AG04449 (cell line): ENCODE measurements at regions not wholly inside any gene's neighbourhood (a gene's known extent, or its start where the extent isn't known, plus 50 kb on each side); places are given as distances from the start of the nearest gene placed in this dataset.

Experiments
- CTCF ChIA-PET: fragments of 350-600 bp; formaldehyde crosslinking; extraction: SDS; loops from one replicate; lab custom pipeline; 2021; ENCODE audit warnings: antibody characterized with exemption; lab: Yijun Ruan, JAX
- POLR2A ChIA-PET: fragments of 400-600, 350-600 bp; formaldehyde crosslinking; extraction: SDS; loops from one replicate; lab custom pipeline; 2020; ENCODE audit warnings: antibody characterized with exemption, inconsistent platforms; lab: Yijun Ruan, JAX
- DNase-seq: peaks from one replicate; pipeline ENCODE4 v3.0.0-alpha.2; 2010; ENCODE audit warnings: low read depth, low spot score
- H3K4me3 ChIP-seq: 2 replicates; pipeline ENCODE4 v1.5.1; 2011; ENCODE audit warnings: low read depth, mild to moderate bottlenecking, control low read depth, low read length
- CTCF ChIP-seq: IDR thresholded peaks from one replicate; pipeline ENCODE4 v1.5.1; 2011; ENCODE audit warnings: mild to moderate bottlenecking, moderate library complexity, low read length, control low read depth, inconsistent platforms; ENCODE audit not compliant: insufficient read depth; ENCODE audit errors: missing control alignments

DNA sequence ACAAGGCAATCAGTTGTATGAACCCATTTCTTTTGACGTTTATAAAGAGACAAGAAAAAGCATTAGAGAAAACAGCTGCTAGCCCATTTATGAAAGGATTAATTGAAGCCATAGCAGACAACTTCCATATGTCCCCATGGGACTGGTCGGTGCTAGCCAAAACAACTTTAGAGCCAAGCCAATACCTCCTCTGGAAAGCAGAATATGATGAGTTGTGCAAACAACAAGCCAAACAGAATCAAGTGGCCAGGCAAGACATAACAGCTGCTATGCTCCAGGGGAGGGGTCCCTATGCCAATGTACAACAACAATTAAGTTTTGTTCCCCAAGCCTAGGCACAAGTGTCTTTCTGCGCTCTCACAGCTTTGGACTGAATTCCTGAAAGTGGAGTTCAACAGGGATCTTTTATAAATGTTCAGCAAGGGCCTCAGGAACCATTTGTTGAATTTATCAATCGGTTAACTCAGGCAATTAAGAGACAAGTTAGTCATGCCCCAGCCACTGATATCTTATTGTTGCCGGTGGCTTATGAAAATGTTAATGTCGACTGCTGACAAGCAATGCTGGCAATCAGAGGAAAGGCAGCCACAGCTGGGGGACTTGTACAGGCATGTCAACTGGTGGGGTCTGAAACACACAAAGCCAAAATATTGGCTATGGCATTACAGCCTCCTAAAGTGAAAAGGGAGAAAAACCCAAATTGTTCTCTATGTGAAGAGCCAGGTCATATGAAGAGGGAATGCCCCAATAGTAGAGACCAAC is 1593.1 kb upstream of the TENM4 start:
- ChIA-PET POLR2A (no interaction called here), CTCF (no interaction called here)
- H3K4me3 ChIP-seq = no peak overlapping the region
- no peak for TF ChIP-seq CTCF
- DNase-seq = no peak

DNA sequence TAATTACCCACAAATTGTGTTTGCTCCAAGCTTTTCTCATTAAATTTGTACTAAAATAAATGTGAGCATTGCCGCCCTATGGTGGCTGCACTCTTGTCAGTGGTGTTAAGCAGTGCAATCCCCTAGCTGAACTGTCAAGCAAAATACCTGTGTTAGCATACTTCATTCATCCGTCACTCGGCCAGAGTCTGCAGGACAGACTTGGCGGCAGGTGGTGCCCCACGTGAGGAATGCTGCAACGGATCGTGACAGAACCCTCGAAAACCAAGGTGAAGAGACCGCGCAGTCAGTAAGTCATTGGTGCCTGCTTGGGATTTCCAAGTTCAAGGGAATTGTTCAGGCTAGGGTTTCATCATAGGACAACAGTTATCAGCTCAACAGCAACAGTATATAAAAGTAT is 1592.1 kb upstream of the TENM4 start:
- H3K4me3 ChIP-seq = no peak overlapping the region
- ChIA-PET POLR2A (no interaction called here), CTCF (no interaction called here)
- no peak for DNase-seq
- no peak for TF ChIP-seq CTCF

DNA sequence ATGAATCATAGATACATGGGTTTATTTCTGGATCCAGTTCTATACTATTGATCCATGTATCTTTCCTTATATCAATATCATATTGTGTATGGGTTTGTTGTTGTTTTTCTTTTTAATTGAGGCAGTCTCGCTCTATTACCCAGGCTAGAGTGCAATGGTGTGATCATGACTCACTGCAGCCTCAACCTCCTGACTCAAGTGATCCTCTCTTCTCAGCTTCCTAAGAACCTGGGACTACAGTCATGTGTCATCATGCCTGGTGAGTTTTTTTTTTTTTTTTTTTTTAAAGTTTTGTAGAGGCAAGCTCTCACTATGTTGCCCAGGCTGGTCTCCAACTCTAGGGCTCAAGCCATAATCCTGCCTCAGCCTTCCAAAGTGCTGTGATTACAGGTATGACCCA is 1589.4 kb upstream of the TENM4 start:
- ChIA-PET POLR2A (no interaction called here), CTCF (no interaction called here)
- TF ChIP-seq CTCF = no peak
- no peak overlapping the region for H3K4me3 ChIP-seq
- no peak for DNase-seq

DNA sequence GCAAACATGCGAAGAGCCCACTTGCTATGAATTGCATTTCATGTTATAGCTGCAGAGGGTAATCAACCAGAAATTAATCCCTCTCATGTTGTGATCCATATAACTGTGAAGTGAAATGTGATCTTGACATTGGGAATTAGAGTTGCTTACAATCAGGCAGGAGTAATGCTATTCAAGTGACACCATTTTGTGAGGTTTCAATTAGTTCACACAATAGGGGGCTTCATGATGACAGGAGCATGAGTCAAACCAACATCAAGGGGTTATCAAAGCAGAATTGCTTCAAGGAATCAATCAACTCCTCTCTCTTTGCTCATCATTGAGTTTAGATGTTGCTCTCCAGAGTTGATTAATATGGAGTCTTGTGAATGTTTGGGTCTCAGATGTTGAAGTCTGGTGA is 1585.2 kb upstream of the TENM4 start:
- TF ChIP-seq CTCF = no peak
- ChIA-PET CTCF (no interaction called here), POLR2A (no interaction called here)

GRCh38 chr11:81022057-81022456 is 1581.2 kb upstream of the TENM4 start:
- ChIA-PET POLR2A (no interaction called here), CTCF (no interaction called here)
- H3K4me3 ChIP-seq = no peak overlapping the region
- no peak for TF ChIP-seq CTCF
- DNase-seq = no peak

More for the DNA sequence above, 1585.2 kb upstream of the TENM4 start:
- no peak for DNase-seq
- no peak overlapping the region for H3K4me3 ChIP-seq

GRCh38 chr11:81010631-81011030 is 1569.8 kb upstream of the TENM4 start:
- DNase-seq = no peak
- ChIA-PET CTCF (no interaction called here), POLR2A (no interaction called here)
- no peak for TF ChIP-seq CTCF
- no peak overlapping the region for H3K4me3 ChIP-seq
